HepG2 (cell line): ENCODE measurements at regions not wholly inside any gene's neighbourhood (a gene's known extent, or its start where the extent isn't known, plus 50 kb on each side); places are given as distances from the start of the nearest gene placed in this dataset.

Experiments used
- ATRX ChIP-seq: sonication (generic); formaldehyde crosslinking; IDR thresholded peaks from 2 replicates; pipeline ENCODE4 v1.4.0; 2020; ENCODE audit warnings: missing genetic modification reagents, borderline replicate concordance
- HMG20A ChIP-seq: IDR thresholded peaks from 2 replicates; pipeline ENCODE4 v1.6.1; 2016; ENCODE audit warnings: borderline replicate concordance
- NR2F6 ChIP-seq, 2 experiments: IDR thresholded peaks; 2 replicates each; pipeline ENCODE4 v1.6.1; 2016; ENCODE audit warnings: antibody characterized with exemption in 1 of 2, mild to moderate bottlenecking in 1 of 2
- POLR2A ChIP-seq, 2 experiments: IDR thresholded peaks; 2 replicates each; pipeline ENCODE4 v1.6.1; 2011; ENCODE audit warnings: low read depth in 2 of 2, low read length in 2 of 2, mild to moderate bottlenecking in 1 of 2, moderate library complexity in 1 of 2; ENCODE audit not compliant: insufficient read depth in 1 of 2
- POLR2AphosphoS5 ChIP-seq: IDR thresholded peaks from 2 replicates; pipeline ENCODE4 v1.6.1; 2012; ENCODE audit warnings: low read depth, low read length
- RARG ChIP-seq: sonication (generic); formaldehyde crosslinking; IDR thresholded peaks from 2 replicates; pipeline ENCODE4 v1.4.0; 2020; ENCODE audit warnings: low read depth, mild to moderate bottlenecking, missing genetic modification reagents
- ZNF256 ChIP-seq: sonication (generic); formaldehyde crosslinking; conservative IDR thresholded peaks from 2 replicates; pipeline ENCODE4 v1.4.0; 2020; ENCODE audit warnings: missing genetic modification reagents
- ZNF720 ChIP-seq: sonication (generic); formaldehyde crosslinking; IDR thresholded peaks from 2 replicates; pipeline ENCODE4 v1.4.0; 2020; ENCODE audit warnings: missing genetic modification reagents
- TF ChIP-seq, protein P1 (sequence below): sonication (generic); formaldehyde crosslinking; IDR thresholded peaks from 2 replicates; pipeline ENCODE4 v1.5.0; 2020; ENCODE audit warnings: mild to moderate bottlenecking, missing genetic modification reagents
- TF ChIP-seq, protein P2 (sequence below): sonication (generic); formaldehyde crosslinking; IDR thresholded peaks from 2 replicates; pipeline ENCODE4 v1.5.0; 2020; ENCODE audit warnings: mild to moderate bottlenecking, missing genetic modification reagents, moderate library complexity

GRCh38 chr5:53397141-53397757, 83.2 kb upstream of the FST start:
- no peak for TF ChIP-seq RARG (CRISPR knock-in tag)
- no peak for TF ChIP-seq HMG20A
- TF ChIP-seq ATRX (CRISPR knock-in tag), result no peak
- TF ChIP-seq NR2F6 (IDR thresholded peaks at IDR 0.05), result no peak
- no peak for TF ChIP-seq NR2F6 (CRISPR knock-in tag; IDR thresholded peaks at IDR 0.05)
- no peak for TF ChIP-seq POLR2A (IDR thresholded peaks at IDR 0.05; ENCODE audit: insufficient read depth in 1 of 2, low read depth in 2 of 2, low read length in 2 of 2)
- TF ChIP-seq, protein P1, sequence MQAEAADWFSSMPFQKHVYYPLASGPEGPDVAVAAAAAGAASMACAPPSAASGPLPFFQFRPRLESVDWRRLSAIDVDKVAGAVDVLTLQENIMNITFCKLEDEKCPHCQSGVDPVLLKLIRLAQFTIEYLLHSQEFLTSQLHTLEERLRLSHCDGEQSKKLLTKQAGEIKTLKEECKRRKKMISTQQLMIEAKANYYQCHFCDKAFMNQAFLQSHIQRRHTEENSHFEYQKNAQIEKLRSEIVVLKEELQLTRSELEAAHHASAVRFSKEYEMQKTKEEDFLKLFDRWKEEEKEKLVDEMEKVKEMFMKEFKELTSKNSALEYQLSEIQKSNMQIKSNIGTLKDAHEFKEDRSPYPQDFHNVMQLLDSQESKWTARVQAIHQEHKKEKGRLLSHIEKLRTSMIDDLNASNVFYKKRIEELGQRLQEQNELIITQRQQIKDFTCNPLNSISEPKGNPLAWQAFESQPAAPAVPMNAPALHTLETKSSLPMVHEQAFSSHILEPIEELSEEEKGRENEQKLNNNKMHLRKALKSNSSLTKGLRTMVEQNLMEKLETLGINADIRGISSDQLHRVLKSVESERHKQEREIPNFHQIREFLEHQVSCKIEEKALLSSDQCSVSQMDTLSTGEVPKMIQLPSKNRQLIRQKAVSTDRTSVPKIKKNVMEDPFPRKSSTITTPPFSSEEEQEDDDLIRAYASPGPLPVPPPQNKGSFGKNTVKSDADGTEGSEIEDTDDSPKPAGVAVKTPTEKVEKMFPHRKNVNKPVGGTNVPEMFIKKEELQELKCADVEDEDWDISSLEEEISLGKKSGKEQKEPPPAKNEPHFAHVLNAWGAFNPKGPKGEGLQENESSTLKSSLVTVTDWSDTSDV (CRISPR knock-in tag), result no peak
- no peak for TF ChIP-seq POLR2AphosphoS5
- TF ChIP-seq ZNF720 (CRISPR knock-in tag), result no peak
- TF ChIP-seq, protein P2, sequence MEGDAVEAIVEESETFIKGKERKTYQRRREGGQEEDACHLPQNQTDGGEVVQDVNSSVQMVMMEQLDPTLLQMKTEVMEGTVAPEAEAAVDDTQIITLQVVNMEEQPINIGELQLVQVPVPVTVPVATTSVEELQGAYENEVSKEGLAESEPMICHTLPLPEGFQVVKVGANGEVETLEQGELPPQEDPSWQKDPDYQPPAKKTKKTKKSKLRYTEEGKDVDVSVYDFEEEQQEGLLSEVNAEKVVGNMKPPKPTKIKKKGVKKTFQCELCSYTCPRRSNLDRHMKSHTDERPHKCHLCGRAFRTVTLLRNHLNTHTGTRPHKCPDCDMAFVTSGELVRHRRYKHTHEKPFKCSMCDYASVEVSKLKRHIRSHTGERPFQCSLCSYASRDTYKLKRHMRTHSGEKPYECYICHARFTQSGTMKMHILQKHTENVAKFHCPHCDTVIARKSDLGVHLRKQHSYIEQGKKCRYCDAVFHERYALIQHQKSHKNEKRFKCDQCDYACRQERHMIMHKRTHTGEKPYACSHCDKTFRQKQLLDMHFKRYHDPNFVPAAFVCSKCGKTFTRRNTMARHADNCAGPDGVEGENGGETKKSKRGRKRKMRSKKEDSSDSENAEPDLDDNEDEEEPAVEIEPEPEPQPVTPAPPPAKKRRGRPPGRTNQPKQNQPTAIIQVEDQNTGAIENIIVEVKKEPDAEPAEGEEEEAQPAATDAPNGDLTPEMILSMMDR (CRISPR knock-in tag), result no peak
- no peak for TF ChIP-seq ZNF256 (CRISPR knock-in tag)
